Ovary (tissue), 7 donors: ENCODE measurements at regions not wholly inside any gene's neighbourhood (a gene's known extent, or its start where the extent isn't known, plus 50 kb on each side); places are given as distances from the start of the nearest gene placed in this dataset.

Experiments
- DNase-seq, 5 donors: peaks; one replicate each; pipeline ENCODE4 v3.0.0-alpha.2; 2019 to 2020
- H3K27ac ChIP-seq, 2 donors: fragments of 200-600 bp; one replicate each; pipeline versions ENCODE4 v1.5.1 to v1.8.0; 2019 to 2022
- H3K27me3 ChIP-seq: fragments of 200-600 bp; one replicate; pipeline ENCODE4 v1.8.0; 2022
- H3K36me3 ChIP-seq: fragments of 200-600 bp; sonication (generic); one replicate; pipeline ENCODE4 v1.5.1; 2019
- H3K4me1 ChIP-seq: one replicate; pipeline ENCODE4 v1.8.1; 2013; ENCODE audit warnings: mild to moderate bottlenecking, moderate library complexity; ENCODE audit not compliant: insufficient read depth
- H3K4me3 ChIP-seq: fragments of 200-600 bp; sonication (generic); one replicate; pipeline ENCODE4 v1.5.1; 2017
- H3K9me3 ChIP-seq, 2 donors: fragments of 200-600 bp in 1 of 2; sonication (generic) in 1 of 2; one replicate each; pipeline versions ENCODE4 v1.5.1 to v1.8.1; 2013 to 2019; ENCODE audit warnings: mild to moderate bottlenecking in 1 of 2, moderate library complexity in 1 of 2
- CTCF ChIP-seq, 3 donors: fragments of 450-650 bp in 2 of 3; fragments of 200-600 bp in 1 of 3; IDR thresholded peaks; one replicate each; pipeline versions ENCODE4 v1.5.1 to v1.8.0; 2016 to 2022; ENCODE audit warnings: antibody characterized with exemption in 3 of 3, mild to moderate bottlenecking in 1 of 3
- EP300 ChIP-seq: sonication (generic); formaldehyde crosslinking; IDR thresholded peaks from one replicate; pipeline ENCODE4 v1.6.1; 2017; ENCODE audit warnings: antibody characterized with exemption
- POLR2A ChIP-seq: fragments of 450-650 bp; IDR thresholded peaks from one replicate; pipeline ENCODE4 v1.6.1; 2017; ENCODE audit warnings: antibody characterized with exemption, mild to moderate bottlenecking, moderate library complexity
- WGBS, 3 donors: extraction: QIAGEN DNeasy Blood & Tissue Kit in 1 of 3; methylation state at CpG; one replicate each; pipeline versions ENCODE4 v1.1.5 to v1.1.7; 2013 to 2017; 5-methylcytosine and 5-hydroxymethylcytosine counted together
- intact Hi-C, 4 donors: fragments of 100-400 bp; cut with DNase I; formaldehyde crosslinking; loops; one replicate each; pipeline versions ENCODE4 v1.11.0 to v1.15.1; 2022 to 2023
- donor health status: DM: no; HTN: no; CAD: no; lungs with moderate emphysema.
- donor health status: DM: no; HTN: no; CAD: no.
- donor health status: Bipolar disorder and iron deficiency.
- donor health status: DM: no; HTN: no; CAD: no.
- donor health status: DM: yes; HTN: yes; CAD: no.

- no peak for DNase-seq
- intact Hi-C loops, result no loop called here
- no peaks in the 10 kb centered on the region for H3K9me3 ChIP-seq
- no peaks in the 10 kb centered on the region for H3K27me3 ChIP-seq
- WGBS, 3 donors, result 66 to 79% (median 72%) methylated on average over 10 of the region's 10 CpGs
- no peaks in the 10 kb centered on the region for H3K36me3 ChIP-seq
- TF ChIP-seq POLR2A (no peak), EP300 (no peak)
- H3K4me3 ChIP-seq, result no peak overlapping the region
- no peak overlapping the region for H3K27ac ChIP-seq
- no peaks in the 10 kb centered on the region for H3K4me1 ChIP-seq
Measured at GRCh38 chr12:127654383-127654985, 612.5 kb upstream of the TMEM132C start.

DNA sequence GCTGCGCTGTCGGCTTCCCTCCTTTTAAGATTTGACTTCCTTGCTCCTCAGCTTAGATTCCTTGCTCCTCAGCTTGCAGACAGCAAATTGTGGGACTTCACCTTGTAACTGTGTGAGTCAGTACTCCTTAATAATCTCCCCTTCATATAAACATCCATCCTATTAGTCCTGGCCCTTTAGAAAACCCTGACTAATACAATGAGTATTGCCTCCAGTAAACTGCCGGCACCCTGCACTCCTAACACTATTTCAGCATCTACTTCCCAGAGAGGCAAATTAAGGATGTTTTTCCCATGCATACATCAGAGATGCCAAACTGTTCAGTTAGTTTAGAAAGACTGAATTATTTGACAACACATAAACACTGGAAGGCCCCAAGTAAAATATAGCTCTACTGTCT, 611.3 kb upstream of the TMEM132C start:
- 82 to 90% (median 87%) methylated on average over 3 of the region's 3 CpGs for WGBS, 3 donors

GRCh38 chr12:127656266-127656665, 610.7 kb upstream of the TMEM132C start:
- Histone ChIP-seq H3K4me1 (no peaks in the 10 kb centered on the region), H3K27ac (no peak overlapping the region), H3K36me3 (no peaks in the 10 kb centered on the region), H3K9me3 (no peaks in the 10 kb centered on the region), H3K4me3 (no peak overlapping the region), H3K27me3 (no peaks in the 10 kb centered on the region)
- TF ChIP-seq POLR2A (no peak), CTCF (IDR thresholded peaks at IDR 0.05) (no peak), EP300 (no peak)
- DNase-seq, result no peak
- intact Hi-C loops, result no loop called here
- WGBS, 3 donors, result 38 to 53% (median 41%) methylated on average over 3 of the region's 3 CpGs

More for the DNA sequence above, 611.3 kb upstream of the TMEM132C start:
- Histone ChIP-seq H3K27ac (no peak overlapping the region), H3K27me3 (no peaks in the 10 kb centered on the region), H3K4me1 (no peaks in the 10 kb centered on the region), H3K9me3 (no peaks in the 10 kb centered on the region), H3K4me3 (no peak overlapping the region), H3K36me3 (no peaks in the 10 kb centered on the region)
- DNase-seq, result no peak
- intact Hi-C loops, result no loop called here
- TF ChIP-seq CTCF (IDR thresholded peaks at IDR 0.05) (no peak), EP300 (no peak)

DNA sequence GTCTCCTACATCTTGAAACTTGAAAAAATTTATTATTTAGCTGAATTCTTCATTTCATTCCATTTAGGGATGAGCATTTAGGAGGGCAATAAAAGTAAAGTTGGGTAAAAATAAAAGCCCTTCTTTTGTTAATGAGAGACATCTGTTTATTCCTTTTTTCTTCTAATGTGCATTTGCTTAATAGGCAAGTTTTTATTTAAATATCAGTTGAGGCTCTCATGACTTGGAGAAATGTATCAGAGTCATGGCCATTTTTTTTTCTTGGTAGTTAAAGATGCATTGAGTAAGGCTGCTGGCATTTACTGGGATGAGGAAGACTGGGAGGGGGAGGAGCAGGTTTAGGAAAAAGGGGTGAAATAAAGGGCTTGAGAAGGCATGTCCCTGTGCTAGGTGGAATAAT, 609.9 kb upstream of the TMEM132C start:
- no peak overlapping the region for H3K27ac ChIP-seq
- no peak for DNase-seq
- H3K36me3 ChIP-seq, result no peaks in the 10 kb centered on the region
- H3K27me3 ChIP-seq, result no peaks in the 10 kb centered on the region
- no peaks in the 10 kb centered on the region for H3K9me3 ChIP-seq
- no peaks in the 10 kb centered on the region for H3K4me1 ChIP-seq
- no peak for TF ChIP-seq CTCF (IDR thresholded peaks at IDR 0.05)
- no peak for TF ChIP-seq POLR2A
- no peak for TF ChIP-seq EP300
- intact Hi-C loops, result no loop called here
- no peak overlapping the region for H3K4me3 ChIP-seq

DNA sequence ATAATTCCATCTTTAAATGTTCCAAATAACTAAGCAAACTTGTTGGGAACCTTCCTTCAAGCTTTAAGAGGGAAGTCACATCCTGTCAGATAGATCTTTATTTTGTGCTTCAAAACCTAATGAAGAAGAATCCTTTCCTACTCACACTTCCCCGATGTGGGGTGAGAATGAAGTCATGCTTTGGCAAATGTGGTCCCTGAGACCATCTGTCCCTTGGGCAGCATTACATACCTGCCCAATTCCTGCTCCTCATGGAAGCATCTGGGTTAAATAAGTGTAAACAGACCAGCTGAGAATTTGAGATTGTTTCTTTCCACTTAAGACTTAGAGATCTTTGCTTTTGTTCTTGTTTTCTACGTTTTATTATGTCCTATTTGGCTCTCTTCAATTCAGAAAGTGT, 606.0 kb upstream of the TMEM132C start:
- H3K27ac ChIP-seq, result no peak overlapping the region
- H3K4me1 ChIP-seq, result no peaks in the 10 kb centered on the region
- no peaks in the 10 kb centered on the region for H3K36me3 ChIP-seq
- intact Hi-C loops, result no loop called here
- H3K9me3 ChIP-seq, result no peaks in the 10 kb centered on the region
- H3K27me3 ChIP-seq, result no peaks in the 10 kb centered on the region
- no peak overlapping the region for H3K4me3 ChIP-seq
- DNase-seq, result no peak
- WGBS, 3 donors, result 61 to 69% (median 61%) methylated on average over 2 of the region's 2 CpGs
- no peak for TF ChIP-seq POLR2A
- no peak for TF ChIP-seq EP300
- TF ChIP-seq CTCF (IDR thresholded peaks at IDR 0.05), result no peak
